DOHH2 (cell line): ENCODE measurements at regions not wholly inside any gene's neighbourhood (a gene's known extent, or its start where the extent isn't known, plus 50 kb on each side); places are given as distances from the start of the nearest gene placed in this dataset.

Experiments
- H3F3A ChIP-seq: fragments of 200-600 bp; sonication (generic), shearing (Covaris generic); 2 replicates; pipeline ENCODE4 v1.6.0; 2016; ENCODE audit warnings: antibody characterized with exemption, mild to moderate bottlenecking; ENCODE audit not compliant: control insufficient read depth, insufficient read depth
- H3K27ac ChIP-seq: fragments of 200-600 bp; sonication (generic); 2 replicates; pipeline ENCODE4 v1.5.1; 2014; ENCODE audit warnings: low read depth, mild to moderate bottlenecking, low read length, moderate library complexity
- H3K27me3 ChIP-seq: fragments of 200-600 bp; sonication (generic); 2 replicates; pipeline ENCODE4 v1.6.1; 2014; ENCODE audit warnings: mild to moderate bottlenecking, low read length, mixed read lengths; ENCODE audit not compliant: control insufficient read depth
- H3K36me3 ChIP-seq: fragments of 200-600 bp; sonication (generic); 2 replicates; pipeline ENCODE4 v1.6.1; 2014; ENCODE audit warnings: mild to moderate bottlenecking, low read length, moderate library complexity, mixed read lengths; ENCODE audit not compliant: control insufficient read depth
- H3K4me1 ChIP-seq: fragments of 200-600 bp; sonication (generic); 2 replicates; pipeline ENCODE4 v1.6.1; 2014; ENCODE audit warnings: mild to moderate bottlenecking, low read length, mixed read lengths; ENCODE audit not compliant: control insufficient read depth
- H3K4me2 ChIP-seq: fragments of 200-600 bp; sonication (generic); 2 replicates; pipeline ENCODE4 v1.6.0; 2014; ENCODE audit warnings: mild to moderate bottlenecking, low read length, moderate library complexity
- H3K4me3 ChIP-seq: fragments of 200-600 bp; sonication (generic); 2 replicates; pipeline ENCODE4 v1.5.1; 2014; ENCODE audit warnings: mild to moderate bottlenecking, low read length, mixed read lengths
- H3K79me2 ChIP-seq: fragments of 200-600 bp; sonication (generic); 2 replicates; pipeline ENCODE4 v1.6.1; 2014; ENCODE audit warnings: mild to moderate bottlenecking, low read length, mixed read lengths; ENCODE audit not compliant: control insufficient read depth
- H3K9me2 ChIP-seq: fragments of 200-600 bp; sonication (generic); replicated peaks from 2 replicates; pipeline ENCODE4 v1.6.1; 2014; ENCODE audit warnings: mild to moderate bottlenecking, low read length, mixed read lengths; ENCODE audit not compliant: control insufficient read depth
- H3K9me3 ChIP-seq: fragments of 200-600 bp; sonication (generic); 2 replicates; pipeline ENCODE4 v1.6.1; 2014; ENCODE audit warnings: antibody characterized with exemption, low read length, mixed read lengths; ENCODE audit not compliant: control insufficient read depth, insufficient read depth
- H4K20me1 ChIP-seq: fragments of 200-600 bp; sonication (generic); 2 replicates; pipeline ENCODE4 v1.6.0; 2014; ENCODE audit warnings: low read depth, mild to moderate bottlenecking, antibody characterized with exemption, low read length, moderate library complexity; ENCODE audit not compliant: control insufficient read depth, insufficient read depth
- CTCF ChIP-seq: fragments of 200-600 bp; sonication (generic); IDR thresholded peaks from one replicate; pipeline ENCODE4 v1.5.1; 2014; ENCODE audit warnings: antibody characterized with exemption, mild to moderate bottlenecking, low read depth, low read length; ENCODE audit not compliant: poor library complexity, severe bottlenecking
- EZH2phosphoT487 ChIP-seq: fragments of 200-600 bp; sonication (generic); IDR thresholded peaks from 2 replicates; pipeline ENCODE4 v1.6.1; 2017; ENCODE audit warnings: borderline replicate concordance, mild to moderate bottlenecking, antibody characterized with exemption, low read length, moderate library complexity, mixed read lengths

GRCh38 chr9:113690055-113690740 is 185.9 kb upstream of the ZNF618 start:
- TF ChIP-seq CTCF (no peak), EZH2phosphoT487 (no peak)
- no peaks in the 10 kb centered on the region for H3K36me3 ChIP-seq
- no peaks in the 10 kb centered on the region for H3F3A ChIP-seq
- H3K4me2 ChIP-seq, result no peak overlapping the region
- H3K9me3 ChIP-seq, result no peaks in the 10 kb centered on the region
- no peaks in the 10 kb centered on the region for H4K20me1 ChIP-seq
- no peaks in the 10 kb centered on the region for H3K79me2 ChIP-seq
- no peaks in the 10 kb centered on the region; the same call in 1 of the 2 replicates for H3K4me1 ChIP-seq
- H3K4me3 ChIP-seq, result no peak overlapping the region
- peaks cover 2% of the 10 kb centered on the region; the same call in 1 of the 2 replicates for H3K27me3 ChIP-seq
- no peaks in the 10 kb centered on the region for H3K9me2 ChIP-seq
- H3K27ac ChIP-seq, result no peak overlapping the region

DNA sequence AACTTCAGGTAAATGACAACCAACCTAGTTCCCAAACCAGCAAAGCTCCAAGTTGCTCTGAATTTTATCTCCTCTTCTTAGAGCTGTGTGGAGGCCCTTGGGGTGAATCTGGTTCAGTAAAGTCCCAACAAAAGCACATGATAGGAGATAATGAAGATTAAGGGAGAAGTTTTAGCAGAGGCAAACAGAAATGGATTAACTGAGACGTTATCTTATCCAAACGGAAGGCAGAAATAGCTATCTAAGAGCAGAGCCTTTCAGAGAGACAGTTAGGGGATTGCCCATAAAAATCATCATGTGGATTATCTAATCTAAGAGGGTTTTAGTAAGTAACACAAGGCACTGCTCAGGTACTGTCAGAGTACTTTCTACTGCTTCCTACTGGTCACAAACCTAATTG is 183.9 kb upstream of the ZNF618 start:
- Histone ChIP-seq H3K9me3 (no peaks in the 10 kb centered on the region), H3K4me3 (no peak overlapping the region), H3K36me3 (no peaks in the 10 kb centered on the region), H3K27me3 (peaks cover 2% of the 10 kb centered on the region; the same call in 1 of the 2 replicates), H3K9me2 (no peaks in the 10 kb centered on the region), H3K79me2 (no peaks in the 10 kb centered on the region), H4K20me1 (no peaks in the 10 kb centered on the region), H3F3A (no peaks in the 10 kb centered on the region), H3K4me2 (no peak overlapping the region), H3K27ac (no peak overlapping the region), H3K4me1 (no peaks in the 10 kb centered on the region)
- TF ChIP-seq CTCF (no peak), EZH2phosphoT487 (no peak)

- no peaks in the 10 kb centered on the region for H3K79me2 ChIP-seq
- H3K4me3 ChIP-seq, result no peak overlapping the region
- no peaks in the 10 kb centered on the region for H3K9me2 ChIP-seq
- TF ChIP-seq EZH2phosphoT487 (no peak), CTCF (no peak)
- H3K9me3 ChIP-seq, result no peaks in the 10 kb centered on the region
- no peak overlapping the region for H3K27ac ChIP-seq
- H3F3A ChIP-seq, result no peaks in the 10 kb centered on the region
- no peaks in the 10 kb centered on the region for H3K27me3 ChIP-seq
- H4K20me1 ChIP-seq, result no peaks in the 10 kb centered on the region
- no peak overlapping the region for H3K4me2 ChIP-seq
- H3K36me3 ChIP-seq, result no peaks in the 10 kb centered on the region
- no peaks in the 10 kb centered on the region for H3K4me1 ChIP-seq
These were observed 181.2 kb upstream of the ZNF618 start for GRCh38 chr9:113694912-113695311.
